ENCODE measurements at regions not wholly inside any gene's neighbourhood (a gene's known extent, or its start where the extent isn't known, plus 50 kb on each side); places are given as distances from the start of the nearest gene placed in this dataset.

DNA sequence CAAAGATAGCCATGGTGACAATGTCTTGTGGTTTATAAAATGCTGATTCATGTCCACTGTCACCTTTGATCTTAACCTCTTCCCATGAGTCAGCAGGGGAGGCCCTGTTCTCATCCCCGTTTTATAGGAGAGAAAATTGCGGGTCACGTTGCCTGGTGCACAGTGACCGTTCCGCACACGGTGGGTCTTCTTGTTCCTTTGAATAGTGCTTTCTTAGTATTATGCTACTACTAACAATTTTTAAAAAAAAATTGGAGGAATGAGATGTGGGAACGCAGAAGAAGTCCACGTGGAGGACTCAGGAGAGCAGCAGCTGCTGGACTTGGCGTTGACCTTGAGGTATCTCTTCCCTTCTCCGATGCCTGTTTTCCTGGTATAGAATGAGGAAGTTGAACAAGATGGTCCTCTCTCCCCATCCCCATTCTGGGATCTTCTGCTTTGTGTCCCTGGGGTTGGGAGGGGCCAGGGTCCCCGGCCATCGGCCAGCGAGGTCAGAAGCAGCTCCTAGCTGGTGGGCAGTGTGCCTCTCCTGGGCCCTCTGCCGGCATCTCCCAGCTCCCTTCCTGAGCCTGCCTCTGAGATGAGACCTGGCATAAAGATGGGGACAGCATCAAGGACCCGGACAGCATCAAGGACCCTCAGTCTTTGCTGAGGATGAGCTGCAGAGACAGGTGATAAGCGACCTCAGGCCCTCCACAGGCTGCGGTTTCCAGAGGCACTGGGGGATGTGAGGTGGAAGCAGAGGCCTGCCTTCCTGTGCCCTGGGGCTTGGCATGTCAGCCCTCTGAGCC lies 143.9 kb downstream of the C9orf50 start:
- Histone ChIP-seq H3K27me3 (no peaks in the 10 kb centered on the region), H3K27ac (no peak overlapping the region), H3K9me3 (no peaks in the 10 kb centered on the region), H3K4me1 (peaks cover 0 to 1% of the 10 kb centered on the region in 2 donors), H3K4me3 (no peak overlapping the region), H3K36me3 (no peaks in the 10 kb centered on the region)
- in situ Hi-C loops (cut with MboI; ENCODE audit: low sequenced_read_pairs in 4 of 4), result loop anchor here in 2 of 4 donors (25.0 kb wide), 1 partner anchor 340 kb away; no protein-coding TSS in a partner anchor
- no peak for ATAC-seq
- DNase-seq, result no peak
- intact Hi-C loops (cut with DNase I; ENCODE audit: low total_unique reads), result no loop called here
- TF ChIP-seq POLR2A (IDR thresholded peaks at IDR 0.05), result no peak
- TF ChIP-seq, protein P1, sequence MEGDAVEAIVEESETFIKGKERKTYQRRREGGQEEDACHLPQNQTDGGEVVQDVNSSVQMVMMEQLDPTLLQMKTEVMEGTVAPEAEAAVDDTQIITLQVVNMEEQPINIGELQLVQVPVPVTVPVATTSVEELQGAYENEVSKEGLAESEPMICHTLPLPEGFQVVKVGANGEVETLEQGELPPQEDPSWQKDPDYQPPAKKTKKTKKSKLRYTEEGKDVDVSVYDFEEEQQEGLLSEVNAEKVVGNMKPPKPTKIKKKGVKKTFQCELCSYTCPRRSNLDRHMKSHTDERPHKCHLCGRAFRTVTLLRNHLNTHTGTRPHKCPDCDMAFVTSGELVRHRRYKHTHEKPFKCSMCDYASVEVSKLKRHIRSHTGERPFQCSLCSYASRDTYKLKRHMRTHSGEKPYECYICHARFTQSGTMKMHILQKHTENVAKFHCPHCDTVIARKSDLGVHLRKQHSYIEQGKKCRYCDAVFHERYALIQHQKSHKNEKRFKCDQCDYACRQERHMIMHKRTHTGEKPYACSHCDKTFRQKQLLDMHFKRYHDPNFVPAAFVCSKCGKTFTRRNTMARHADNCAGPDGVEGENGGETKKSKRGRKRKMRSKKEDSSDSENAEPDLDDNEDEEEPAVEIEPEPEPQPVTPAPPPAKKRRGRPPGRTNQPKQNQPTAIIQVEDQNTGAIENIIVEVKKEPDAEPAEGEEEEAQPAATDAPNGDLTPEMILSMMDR (IDR thresholded peaks at IDR 0.05 in 4 of 5, conservative IDR thresholded peaks at IDR 0.05 in 1 of 5), result no peak

DNA sequence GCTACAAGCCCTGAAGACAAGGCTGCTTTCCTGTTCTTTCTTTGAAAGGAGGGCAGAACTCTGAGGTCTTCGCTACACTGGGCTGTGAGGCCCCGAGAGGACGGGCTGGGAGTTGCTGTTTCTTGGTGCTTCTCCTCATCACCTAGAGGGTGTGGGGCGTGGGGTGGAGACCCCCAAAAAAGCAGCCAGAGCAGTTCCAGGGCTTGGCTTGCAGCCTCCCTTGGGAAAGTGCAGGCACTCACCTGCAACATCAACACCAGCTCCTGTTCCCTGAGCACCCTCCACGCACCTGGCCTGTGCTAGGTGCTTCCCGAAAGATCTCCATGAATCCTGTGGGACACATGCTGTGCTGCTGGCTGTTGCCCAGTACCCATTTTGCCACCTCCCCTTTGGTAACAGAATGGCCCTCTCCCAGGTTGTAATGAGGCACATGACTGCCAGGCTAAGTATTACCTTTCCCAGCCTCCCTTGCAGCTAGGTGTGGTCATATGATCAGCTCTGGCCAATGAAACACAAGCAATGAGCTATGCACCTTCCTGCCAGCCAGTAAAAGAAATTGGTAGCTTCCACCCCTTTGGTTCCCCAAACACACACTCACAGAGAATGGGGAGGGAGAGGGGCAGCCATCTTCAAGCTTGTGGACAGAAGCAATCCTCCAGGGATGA lies 146.0 kb downstream of the C9orf50 start:
- intact Hi-C loops (cut with DNase I; ENCODE audit: low total_unique reads), result no loop called here
- Histone ChIP-seq H3K4me3 (no peak overlapping the region), H3K27ac (no peak overlapping the region), H3K27me3 (no peaks in the 10 kb centered on the region), H3K9me3 (no peaks in the 10 kb centered on the region), H3K4me1 (no peaks in the 10 kb centered on the region), H3K36me3 (no peaks in the 10 kb centered on the region)
- in situ Hi-C loops (cut with MboI; ENCODE audit: low sequenced_read_pairs in 4 of 4), result loop anchor here in 3 of 4 donors (25.0 kb wide), 2 partner anchors 87 to 338 kb away; no protein-coding TSS in a partner anchor
- DNase-seq (no peak), ATAC-seq (no peak)
- TF ChIP-seq POLR2A (IDR thresholded peaks at IDR 0.05), result no peak
- TF ChIP-seq, protein P1 (IDR thresholded peaks at IDR 0.05 in 4 of 5, conservative IDR thresholded peaks at IDR 0.05 in 1 of 5), result no peak

DNA sequence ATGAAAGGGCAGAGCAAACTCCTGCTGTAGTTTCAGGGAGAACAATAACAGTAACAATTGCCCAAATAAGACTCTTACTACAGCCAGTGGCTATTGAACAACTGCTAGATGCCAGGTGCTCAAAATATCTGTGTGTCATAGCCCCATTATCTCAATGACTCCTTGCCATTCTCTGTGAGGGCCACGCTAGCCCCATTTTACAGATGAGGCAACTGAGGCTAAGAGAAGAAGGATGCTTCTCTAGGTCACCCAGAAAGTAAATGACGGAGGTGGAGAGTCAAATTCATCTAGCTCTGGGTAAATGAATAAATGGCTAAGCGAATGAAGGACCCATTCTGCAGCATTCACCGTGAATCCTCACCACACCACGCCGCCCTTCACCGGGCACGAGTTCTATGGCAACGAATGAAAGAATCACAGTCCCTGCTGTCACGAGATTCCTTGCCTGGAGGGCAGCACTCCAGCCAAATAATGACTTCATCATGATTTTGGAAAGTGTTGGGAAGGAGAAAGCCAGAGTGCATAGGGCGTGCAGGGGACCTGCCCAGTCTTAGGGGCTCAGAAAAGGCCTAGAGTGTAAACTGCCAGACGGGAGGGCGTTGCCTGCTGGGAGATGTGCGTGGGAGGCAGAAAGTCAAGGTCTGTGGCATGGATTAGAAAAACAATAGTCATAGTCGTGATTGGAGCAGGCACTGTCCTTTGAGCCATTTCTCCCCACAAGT lies 147.2 kb downstream of the C9orf50 start:
- DNase-seq, result peak in 1 of 2 donors; percentile 27
- in situ Hi-C loops (cut with MboI; ENCODE audit: low sequenced_read_pairs in 4 of 4), result loop anchor here in 1 of 4 donors (25.0 kb wide), 1 partner anchor 89 kb away; no protein-coding TSS in a partner anchor

DNA sequence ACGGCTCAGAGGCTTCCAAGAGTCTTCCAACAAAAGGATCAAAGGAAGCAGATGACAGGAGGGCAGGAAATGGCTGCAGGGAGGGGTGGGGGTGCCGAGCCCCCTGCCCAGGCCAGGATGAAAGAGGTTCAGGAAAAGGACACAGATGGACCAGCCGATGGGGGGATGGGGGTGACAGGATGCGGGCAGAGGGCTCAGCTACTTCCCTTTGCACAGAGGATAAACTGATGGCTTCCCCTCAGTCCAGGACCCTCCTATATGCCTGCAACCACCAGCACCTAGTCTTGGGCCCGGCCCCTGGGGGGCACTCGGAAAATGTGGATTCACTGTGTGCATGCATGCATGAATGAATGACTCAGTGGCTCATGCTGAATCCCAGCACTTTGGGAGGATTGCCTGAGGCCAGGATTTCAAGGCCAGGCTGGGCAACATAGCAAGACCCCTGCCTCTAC lies 148.2 kb downstream of the C9orf50 start:
- H3K27me3 ChIP-seq, result no peaks in the 10 kb centered on the region
- DNase-seq (no peak), ATAC-seq (no peak)
- H3K4me3 ChIP-seq, result no peak overlapping the region
- H3K9me3 ChIP-seq, result no peaks in the 10 kb centered on the region
- no peaks in the 10 kb centered on the region for H3K36me3 ChIP-seq
- TF ChIP-seq, protein P1 (IDR thresholded peaks at IDR 0.05 in 4 of 5, conservative IDR thresholded peaks at IDR 0.05 in 1 of 5), result no peak
- no peak for TF ChIP-seq POLR2A (IDR thresholded peaks at IDR 0.05)
- intact Hi-C loops (cut with DNase I; ENCODE audit: low total_unique reads) (no loop called here), in situ Hi-C loops (cut with MboI; ENCODE audit: low sequenced_read_pairs in 4 of 4) (loop anchor here in 1 of 4 donors (25.0 kb wide), 1 partner anchor 90 kb away; no protein-coding TSS in a partner anchor)
- H3K4me1 ChIP-seq, result no peaks in the 10 kb centered on the region
- no peak overlapping the region for H3K27ac ChIP-seq

More for the DNA sequence above, 147.2 kb downstream of the C9orf50 start:
- no peaks in the 10 kb centered on the region for H3K27me3 ChIP-seq
- no peak overlapping the region for H3K4me3 ChIP-seq
- peak in 1 of 2 donors; percentile 40 for ATAC-seq
- H3K27ac ChIP-seq, result no peak overlapping the region
- no peaks in the 10 kb centered on the region for H3K36me3 ChIP-seq
- intact Hi-C loops (cut with DNase I; ENCODE audit: low total_unique reads), result no loop called here
- TF ChIP-seq, protein P1 (IDR thresholded peaks at IDR 0.05 in 4 of 5, conservative IDR thresholded peaks at IDR 0.05 in 1 of 5), result no peak
- no peak for TF ChIP-seq POLR2A (IDR thresholded peaks at IDR 0.05)
- H3K9me3 ChIP-seq, result no peaks in the 10 kb centered on the region
- no peaks in the 10 kb centered on the region for H3K4me1 ChIP-seq
